ENCODE measurements at regions not wholly inside any gene's neighbourhood (a gene's known extent, or its start where the extent isn't known, plus 50 kb on each side); places are given as distances from the start of the nearest gene placed in this dataset.

- no peak for FAIRE-seq
- peak; percentile 2 for DNase-seq (ENCODE audit: low spot score)
These were observed 68.6 kb upstream of the ITGA11 start for GRCh38 chr15:68500363-68501258.

GRCh38 chr15:68501259-68501591 lies 69.3 kb upstream of the ITGA11 start:
- DNase-seq (ENCODE audit: low spot score) (no peak), FAIRE-seq (no peak)

GRCh38 chr15:68501616-68502015 lies 69.7 kb upstream of the ITGA11 start:
- DNase-seq (ENCODE audit: low spot score), result no peak
- FAIRE-seq, result no peak

GRCh38 chr15:68502398-68502901 lies 70.5 kb upstream of the ITGA11 start:
- DNase-seq (ENCODE audit: low spot score) (no peak), FAIRE-seq (no peak)

GRCh38 chr15:68503213-68503612 lies 71.2 kb upstream of the ITGA11 start:
- DNase-seq (ENCODE audit: low spot score) (peak; percentile 3), FAIRE-seq (no peak)

GRCh38 chr15:68503791-68504680 lies 72.1 kb upstream of the ITGA11 start:
- DNase-seq (ENCODE audit: low spot score), result peak; percentile 70
- peak; percentile 52 for FAIRE-seq

- DNase-seq (ENCODE audit: low spot score) (peak; percentile 59), FAIRE-seq (peak; percentile 23)
These were observed 72.8 kb upstream of the ITGA11 start for GRCh38 chr15:68504681-68505170.

- FAIRE-seq, result no peak
- no peak for DNase-seq (ENCODE audit: low spot score)
These were observed 72.7 kb upstream of the CORO2B start for GRCh38 chr15:68506071-68506470.

GRCh38 chr15:68507447-68507846 lies 71.3 kb upstream of the CORO2B start:
- no peak for FAIRE-seq
- DNase-seq (ENCODE audit: low spot score), result no peak

- no peak for FAIRE-seq
- DNase-seq (ENCODE audit: low spot score), result no peak
These were observed 70.2 kb upstream of the CORO2B start for GRCh38 chr15:68508485-68509189.

- no peak for DNase-seq (ENCODE audit: low spot score)
- FAIRE-seq, result no peak
These were observed 68.2 kb upstream of the CORO2B start for GRCh38 chr15:68510558-68510957.

- no peak for DNase-seq (ENCODE audit: low spot score)
- FAIRE-seq, result no peak
These were observed 67.5 kb upstream of the CORO2B start for GRCh38 chr15:68511073-68511991.

- DNase-seq (ENCODE audit: low spot score), result no peak
- no peak for FAIRE-seq
These were observed 66.7 kb upstream of the CORO2B start for GRCh38 chr15:68512052-68512451.

GRCh38 chr15:68512598-68512997 lies 66.2 kb upstream of the CORO2B start:
- DNase-seq (ENCODE audit: low spot score), result no peak
- no peak for FAIRE-seq

- peak; percentile 59 for FAIRE-seq
These were observed 63.3 kb upstream of the CORO2B start for GRCh38 chr15:68515371-68516095.

GRCh38 chr15:68517285-68517761 lies 61.5 kb upstream of the CORO2B start:
- DNase-seq (ENCODE audit: low spot score) (no peak), FAIRE-seq (no peak)

More at GRCh38 chr15:68515371-68516095, 63.3 kb upstream of the CORO2B start:
- no peak for DNase-seq (ENCODE audit: low spot score)

GRCh38 chr15:68518046-68518445 lies 60.7 kb upstream of the CORO2B start:
- FAIRE-seq (no peak), DNase-seq (ENCODE audit: low spot score) (no peak)

- DNase-seq (ENCODE audit: low spot score) (no peak), FAIRE-seq (peak; percentile 46)
These were observed 59.9 kb upstream of the CORO2B start for GRCh38 chr15:68518785-68519430.

Measured in urothelium cell line (cell line).